ENCODE measurements at regions not wholly inside any gene's neighbourhood (a gene's known extent, or its start where the extent isn't known, plus 50 kb on each side); places are given as distances from the start of the nearest gene placed in this dataset.

DNA sequence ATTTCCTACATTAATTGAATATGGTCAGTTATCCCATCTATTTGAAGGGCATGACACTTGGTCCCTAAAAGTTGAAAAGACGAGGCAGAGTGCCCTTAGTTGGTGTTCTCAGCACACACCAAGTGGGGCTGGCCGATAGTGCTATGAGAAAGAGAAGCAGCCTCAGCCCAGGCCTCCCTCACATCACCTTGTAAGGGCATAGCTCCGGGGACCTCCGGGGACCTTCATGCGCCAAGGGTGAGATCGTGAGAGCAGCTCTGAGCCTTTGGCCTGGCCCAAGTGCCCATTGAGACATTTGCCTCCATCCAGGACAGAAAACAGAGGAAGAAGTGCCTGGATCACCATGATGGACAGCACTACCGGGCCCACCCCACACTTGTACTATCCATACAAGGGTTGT is 244.3 kb upstream of the COPS8 start (continued):
- TF ChIP-seq, protein P1, sequence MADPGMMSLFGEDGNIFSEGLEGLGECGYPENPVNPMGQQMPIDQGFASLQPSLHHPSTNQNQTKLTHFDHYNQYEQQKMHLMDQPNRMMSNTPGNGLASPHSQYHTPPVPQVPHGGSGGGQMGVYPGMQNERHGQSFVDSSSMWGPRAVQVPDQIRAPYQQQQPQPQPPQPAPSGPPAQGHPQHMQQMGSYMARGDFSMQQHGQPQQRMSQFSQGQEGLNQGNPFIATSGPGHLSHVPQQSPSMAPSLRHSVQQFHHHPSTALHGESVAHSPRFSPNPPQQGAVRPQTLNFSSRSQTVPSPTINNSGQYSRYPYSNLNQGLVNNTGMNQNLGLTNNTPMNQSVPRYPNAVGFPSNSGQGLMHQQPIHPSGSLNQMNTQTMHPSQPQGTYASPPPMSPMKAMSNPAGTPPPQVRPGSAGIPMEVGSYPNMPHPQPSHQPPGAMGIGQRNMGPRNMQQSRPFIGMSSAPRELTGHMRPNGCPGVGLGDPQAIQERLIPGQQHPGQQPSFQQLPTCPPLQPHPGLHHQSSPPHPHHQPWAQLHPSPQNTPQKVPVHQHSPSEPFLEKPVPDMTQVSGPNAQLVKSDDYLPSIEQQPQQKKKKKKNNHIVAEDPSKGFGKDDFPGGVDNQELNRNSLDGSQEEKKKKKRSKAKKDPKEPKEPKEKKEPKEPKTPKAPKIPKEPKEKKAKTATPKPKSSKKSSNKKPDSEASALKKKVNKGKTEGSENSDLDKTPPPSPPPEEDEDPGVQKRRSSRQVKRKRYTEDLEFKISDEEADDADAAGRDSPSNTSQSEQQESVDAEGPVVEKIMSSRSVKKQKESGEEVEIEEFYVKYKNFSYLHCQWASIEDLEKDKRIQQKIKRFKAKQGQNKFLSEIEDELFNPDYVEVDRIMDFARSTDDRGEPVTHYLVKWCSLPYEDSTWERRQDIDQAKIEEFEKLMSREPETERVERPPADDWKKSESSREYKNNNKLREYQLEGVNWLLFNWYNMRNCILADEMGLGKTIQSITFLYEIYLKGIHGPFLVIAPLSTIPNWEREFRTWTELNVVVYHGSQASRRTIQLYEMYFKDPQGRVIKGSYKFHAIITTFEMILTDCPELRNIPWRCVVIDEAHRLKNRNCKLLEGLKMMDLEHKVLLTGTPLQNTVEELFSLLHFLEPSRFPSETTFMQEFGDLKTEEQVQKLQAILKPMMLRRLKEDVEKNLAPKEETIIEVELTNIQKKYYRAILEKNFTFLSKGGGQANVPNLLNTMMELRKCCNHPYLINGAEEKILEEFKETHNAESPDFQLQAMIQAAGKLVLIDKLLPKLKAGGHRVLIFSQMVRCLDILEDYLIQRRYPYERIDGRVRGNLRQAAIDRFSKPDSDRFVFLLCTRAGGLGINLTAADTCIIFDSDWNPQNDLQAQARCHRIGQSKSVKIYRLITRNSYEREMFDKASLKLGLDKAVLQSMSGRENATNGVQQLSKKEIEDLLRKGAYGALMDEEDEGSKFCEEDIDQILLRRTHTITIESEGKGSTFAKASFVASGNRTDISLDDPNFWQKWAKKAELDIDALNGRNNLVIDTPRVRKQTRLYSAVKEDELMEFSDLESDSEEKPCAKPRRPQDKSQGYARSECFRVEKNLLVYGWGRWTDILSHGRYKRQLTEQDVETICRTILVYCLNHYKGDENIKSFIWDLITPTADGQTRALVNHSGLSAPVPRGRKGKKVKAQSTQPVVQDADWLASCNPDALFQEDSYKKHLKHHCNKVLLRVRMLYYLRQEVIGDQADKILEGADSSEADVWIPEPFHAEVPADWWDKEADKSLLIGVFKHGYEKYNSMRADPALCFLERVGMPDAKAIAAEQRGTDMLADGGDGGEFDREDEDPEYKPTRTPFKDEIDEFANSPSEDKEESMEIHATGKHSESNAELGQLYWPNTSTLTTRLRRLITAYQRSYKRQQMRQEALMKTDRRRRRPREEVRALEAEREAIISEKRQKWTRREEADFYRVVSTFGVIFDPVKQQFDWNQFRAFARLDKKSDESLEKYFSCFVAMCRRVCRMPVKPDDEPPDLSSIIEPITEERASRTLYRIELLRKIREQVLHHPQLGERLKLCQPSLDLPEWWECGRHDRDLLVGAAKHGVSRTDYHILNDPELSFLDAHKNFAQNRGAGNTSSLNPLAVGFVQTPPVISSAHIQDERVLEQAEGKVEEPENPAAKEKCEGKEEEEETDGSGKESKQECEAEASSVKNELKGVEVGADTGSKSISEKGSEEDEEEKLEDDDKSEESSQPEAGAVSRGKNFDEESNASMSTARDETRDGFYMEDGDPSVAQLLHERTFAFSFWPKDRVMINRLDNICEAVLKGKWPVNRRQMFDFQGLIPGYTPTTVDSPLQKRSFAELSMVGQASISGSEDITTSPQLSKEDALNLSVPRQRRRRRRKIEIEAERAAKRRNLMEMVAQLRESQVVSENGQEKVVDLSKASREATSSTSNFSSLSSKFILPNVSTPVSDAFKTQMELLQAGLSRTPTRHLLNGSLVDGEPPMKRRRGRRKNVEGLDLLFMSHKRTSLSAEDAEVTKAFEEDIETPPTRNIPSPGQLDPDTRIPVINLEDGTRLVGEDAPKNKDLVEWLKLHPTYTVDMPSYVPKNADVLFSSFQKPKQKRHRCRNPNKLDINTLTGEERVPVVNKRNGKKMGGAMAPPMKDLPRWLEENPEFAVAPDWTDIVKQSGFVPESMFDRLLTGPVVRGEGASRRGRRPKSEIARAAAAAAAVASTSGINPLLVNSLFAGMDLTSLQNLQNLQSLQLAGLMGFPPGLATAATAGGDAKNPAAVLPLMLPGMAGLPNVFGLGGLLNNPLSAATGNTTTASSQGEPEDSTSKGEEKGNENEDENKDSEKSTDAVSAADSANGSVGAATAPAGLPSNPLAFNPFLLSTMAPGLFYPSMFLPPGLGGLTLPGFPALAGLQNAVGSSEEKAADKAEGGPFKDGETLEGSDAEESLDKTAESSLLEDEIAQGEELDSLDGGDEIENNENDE (IDR thresholded peaks at IDR 0.05; ENCODE audit: insufficient replicate concordance, low read length) = no peak
- no peak for TF ChIP-seq KDM1A (IDR thresholded peaks at IDR 0.05; ENCODE audit: borderline replicate concordance, low read length)
- TF ChIP-seq SIRT6 (IDR thresholded peaks at IDR 0.05; ENCODE audit: low read length) = no peak
- TF ChIP-seq KDM4A (IDR thresholded peaks at IDR 0.05; ENCODE audit: low read depth, low read length, severe bottlenecking) = no peak
- no peak for TF ChIP-seq TCF12 (IDR thresholded peaks at IDR 0.05; ENCODE audit: low read depth, low read length)
- no peak for TF ChIP-seq RBBP5 (IDR thresholded peaks at IDR 0.05; ENCODE audit: borderline replicate concordance, low read depth, low read length)
- no peak for TF ChIP-seq EZH2 (IDR thresholded peaks at IDR 0.05; ENCODE audit: low read depth, low read length, severe bottlenecking)
- no peak for TF ChIP-seq NANOG (IDR thresholded peaks at IDR 0.05; ENCODE audit: insufficient read depth, low read depth, low read length, poor library complexity, severe bottlenecking)

Measured in H1 (cell line).